Mammary epithelial cell (primary cell): ENCODE measurements at regions not wholly inside any gene's neighbourhood (a gene's known extent, or its start where the extent isn't known, plus 50 kb on each side); places are given as distances from the start of the nearest gene placed in this dataset.

Experiments
- CTCF ChIP-seq, 2 donors: IDR thresholded peaks in 1 of 2; conservative IDR thresholded peaks in 1 of 2; 2 replicates each; pipeline ENCODE4 v1.5.1; 2011 to 2012; ENCODE audit warnings: inconsistent platforms in 2 of 2, low read length in 2 of 2, mild to moderate bottlenecking in 2 of 2, control low read depth in 1 of 2, low read depth in 1 of 2; ENCODE audit not compliant: insufficient read depth in 1 of 2; ENCODE audit errors: extremely low read depth in 1 of 2
- EZH2 ChIP-seq: IDR thresholded peaks from 2 replicates; pipeline ENCODE4 v1.6.1; 2012; ENCODE audit warnings: low read length, inconsistent platforms, borderline replicate concordance

- TF ChIP-seq CTCF (conservative IDR thresholded peaks at IDR 0.05 in 1 of 2, IDR thresholded peaks at IDR 0.05 in 1 of 2; ENCODE audit: extremely low read depth in 1 of 2, insufficient read depth in 1 of 2, low read depth in 1 of 2, low read length in 2 of 2) (no peak), EZH2 (no peak)
These were observed 144.1 kb upstream of the CAV2 start for GRCh38 chr7:116355424-116355765.
